ENCODE measurements at regions not wholly inside any gene's neighbourhood (a gene's known extent, or its start where the extent isn't known, plus 50 kb on each side); places are given as distances from the start of the nearest gene placed in this dataset.

DNA sequence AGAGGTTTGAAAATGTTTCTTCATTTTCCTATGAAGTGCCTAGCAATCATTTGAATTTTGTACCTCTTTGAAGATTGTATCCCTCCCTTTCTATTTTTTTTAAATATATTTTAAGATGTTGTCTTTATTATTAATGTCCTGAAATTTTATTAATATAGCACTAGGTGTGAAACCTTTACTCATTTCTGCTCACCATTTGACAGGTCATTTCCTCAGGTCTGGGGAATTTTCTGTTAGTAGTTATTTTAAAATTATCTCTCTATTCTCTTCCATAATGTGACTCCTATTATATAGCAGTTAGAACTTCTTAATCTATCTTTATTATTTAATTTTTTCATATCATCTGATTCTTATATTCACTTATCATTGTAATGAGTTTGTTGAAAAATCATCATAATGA, 1038.6 kb upstream of the SLC39A10 start:
- H3K4me3 ChIP-seq (ENCODE audit: low read depth, low read length): no peak overlapping the region
- DNase-seq (ENCODE audit: low read depth): no peak
- TF ChIP-seq, protein P1, sequence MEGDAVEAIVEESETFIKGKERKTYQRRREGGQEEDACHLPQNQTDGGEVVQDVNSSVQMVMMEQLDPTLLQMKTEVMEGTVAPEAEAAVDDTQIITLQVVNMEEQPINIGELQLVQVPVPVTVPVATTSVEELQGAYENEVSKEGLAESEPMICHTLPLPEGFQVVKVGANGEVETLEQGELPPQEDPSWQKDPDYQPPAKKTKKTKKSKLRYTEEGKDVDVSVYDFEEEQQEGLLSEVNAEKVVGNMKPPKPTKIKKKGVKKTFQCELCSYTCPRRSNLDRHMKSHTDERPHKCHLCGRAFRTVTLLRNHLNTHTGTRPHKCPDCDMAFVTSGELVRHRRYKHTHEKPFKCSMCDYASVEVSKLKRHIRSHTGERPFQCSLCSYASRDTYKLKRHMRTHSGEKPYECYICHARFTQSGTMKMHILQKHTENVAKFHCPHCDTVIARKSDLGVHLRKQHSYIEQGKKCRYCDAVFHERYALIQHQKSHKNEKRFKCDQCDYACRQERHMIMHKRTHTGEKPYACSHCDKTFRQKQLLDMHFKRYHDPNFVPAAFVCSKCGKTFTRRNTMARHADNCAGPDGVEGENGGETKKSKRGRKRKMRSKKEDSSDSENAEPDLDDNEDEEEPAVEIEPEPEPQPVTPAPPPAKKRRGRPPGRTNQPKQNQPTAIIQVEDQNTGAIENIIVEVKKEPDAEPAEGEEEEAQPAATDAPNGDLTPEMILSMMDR (conservative IDR thresholded peaks at IDR 0.05; ENCODE audit: low read depth, low read length): no peak

DNA sequence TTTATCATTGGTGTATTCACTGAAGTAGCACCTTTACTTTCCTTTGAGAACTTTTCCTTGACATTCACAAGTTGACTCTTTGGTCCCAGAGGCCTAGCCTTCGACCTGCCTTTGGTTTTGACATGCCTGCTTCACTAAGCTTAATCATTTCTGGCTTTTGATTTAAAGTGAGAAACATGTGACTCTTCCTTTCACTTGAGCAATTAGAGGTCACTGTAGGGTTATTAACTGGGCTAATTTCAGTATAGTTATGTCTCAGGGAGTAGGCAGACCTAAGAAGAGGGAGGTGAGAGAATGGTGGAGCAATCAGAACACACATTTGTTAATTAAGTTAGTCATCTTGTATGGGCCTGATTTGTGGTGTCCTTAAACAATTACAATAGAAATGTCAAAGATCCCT, 1040.7 kb upstream of the SLC39A10 start:
- no peak for DNase-seq (ENCODE audit: low read depth)
- TF ChIP-seq, protein P1 (conservative IDR thresholded peaks at IDR 0.05; ENCODE audit: low read depth, low read length): no peak
- H3K4me3 ChIP-seq (ENCODE audit: low read depth, low read length): no peak overlapping the region

DNA sequence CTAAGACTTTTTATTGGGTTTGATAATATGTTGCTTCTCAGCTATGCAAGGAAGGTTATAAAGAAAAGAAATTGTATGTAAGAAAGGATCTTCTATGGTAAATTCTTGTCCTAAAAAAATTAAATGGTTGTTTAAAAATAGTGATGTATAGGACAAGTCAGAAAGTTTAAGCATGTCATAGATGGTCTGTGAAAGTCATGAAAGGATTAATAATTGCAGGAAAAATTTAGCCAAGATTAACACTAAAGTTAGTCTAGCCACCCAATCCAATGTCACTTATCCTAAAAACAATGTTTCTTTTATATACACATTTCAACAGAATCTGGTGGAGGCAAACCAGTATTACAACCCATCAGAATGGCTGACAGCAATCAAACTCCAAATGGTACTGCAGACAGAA, 1046.7 kb upstream of the SLC39A10 start:
- no peak overlapping the region for H3K4me3 ChIP-seq (ENCODE audit: low read depth, low read length)
- TF ChIP-seq, protein P1 (conservative IDR thresholded peaks at IDR 0.05; ENCODE audit: low read depth, low read length): no peak
- DNase-seq (ENCODE audit: low read depth): no peak

DNA sequence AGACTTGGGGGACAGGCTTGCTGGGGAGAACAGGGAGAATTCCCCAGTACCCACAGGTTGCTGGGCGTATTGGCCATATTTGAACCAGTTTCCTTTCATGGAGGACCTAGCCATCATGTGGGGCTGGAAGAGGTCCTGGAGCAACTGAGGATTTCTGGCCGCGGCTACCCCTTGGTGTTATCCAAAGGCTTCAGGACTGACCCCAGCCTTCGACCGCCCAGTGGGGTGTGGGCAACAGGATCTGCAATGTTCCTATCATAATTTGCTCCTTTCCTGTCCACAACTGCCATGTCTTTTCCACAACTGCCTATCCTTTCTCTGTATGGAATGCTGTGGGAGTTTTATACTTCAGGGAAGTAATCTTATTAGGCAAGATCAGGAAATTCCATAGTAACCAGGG, 1053.6 kb upstream of the SLC39A10 start:
- H3K4me3 ChIP-seq (ENCODE audit: low read depth, low read length): no peak overlapping the region
- no peak for DNase-seq (ENCODE audit: low read depth)
- TF ChIP-seq, protein P1 (conservative IDR thresholded peaks at IDR 0.05; ENCODE audit: low read depth, low read length): no peak

DNA sequence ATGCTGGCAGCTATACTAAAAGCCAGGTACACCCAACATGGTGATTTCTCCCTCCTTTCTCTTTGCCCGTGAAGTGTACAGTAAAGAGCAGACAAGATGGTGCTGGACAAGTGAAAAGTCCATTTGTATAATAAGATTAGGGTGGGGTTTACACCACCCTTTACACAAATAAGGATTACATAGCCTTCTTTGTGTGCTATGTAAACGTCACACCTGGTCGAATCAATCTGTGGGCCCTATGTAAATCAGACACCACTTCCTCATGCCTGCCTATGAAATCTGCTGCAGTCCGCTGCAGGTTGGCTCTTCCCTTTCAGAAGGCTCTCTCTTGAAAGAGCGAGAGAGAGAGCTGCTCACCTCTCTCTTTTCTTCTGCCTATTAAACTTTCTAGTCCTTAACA, 1054.3 kb upstream of the SLC39A10 start:
- no peak for DNase-seq (ENCODE audit: low read depth)
- TF ChIP-seq, protein P1 (conservative IDR thresholded peaks at IDR 0.05; ENCODE audit: low read depth, low read length): no peak
- no peak overlapping the region for H3K4me3 ChIP-seq (ENCODE audit: low read depth, low read length)

DNA sequence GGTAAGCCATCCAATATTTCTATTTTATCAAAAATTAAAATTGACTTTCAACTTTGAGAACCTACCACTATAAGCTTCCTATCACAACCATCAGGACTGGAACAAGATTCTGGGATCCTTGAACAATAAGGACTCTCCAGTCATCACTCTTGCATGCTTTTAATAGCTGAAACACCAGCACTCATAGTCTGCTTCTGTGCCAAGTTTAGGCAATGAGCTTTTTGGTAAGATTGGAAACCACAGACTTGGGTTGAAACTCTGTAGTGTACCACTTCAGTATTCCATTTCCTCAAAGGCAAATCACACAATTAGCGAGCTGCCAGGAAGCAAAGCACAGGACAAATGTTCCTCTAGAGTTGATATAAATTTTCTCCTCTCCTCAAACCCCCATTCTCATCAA, 1065.8 kb upstream of the SLC39A10 start:
- H3K4me3 ChIP-seq (ENCODE audit: low read depth, low read length): no peak overlapping the region
- no peak for DNase-seq (ENCODE audit: low read depth)
- TF ChIP-seq, protein P1 (conservative IDR thresholded peaks at IDR 0.05; ENCODE audit: low read depth, low read length): no peak

DNA sequence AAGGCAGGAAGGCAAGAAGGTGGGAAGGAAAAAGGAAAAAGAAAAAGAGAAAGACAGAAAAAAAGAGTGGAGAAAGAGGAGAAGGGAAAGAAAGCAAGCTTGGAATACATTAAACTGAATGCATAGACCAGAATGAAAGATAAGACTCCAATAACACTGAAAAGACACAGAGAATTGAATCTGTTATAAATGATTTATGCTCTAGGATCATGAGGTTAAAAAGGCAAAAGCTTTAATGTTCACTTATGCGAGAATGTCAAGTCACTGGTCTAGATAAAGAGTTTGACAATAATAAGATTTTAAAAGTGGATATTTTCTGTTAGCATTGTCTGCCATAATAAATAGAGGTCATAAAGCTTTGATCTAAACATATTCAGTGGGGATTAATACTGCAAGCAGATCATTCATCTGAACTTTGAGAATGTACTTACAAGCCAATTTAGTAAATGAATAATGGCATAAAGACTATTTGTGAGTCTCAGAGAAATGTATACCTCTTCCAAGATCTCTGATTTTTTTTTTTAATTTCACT, 1069.2 kb upstream of the SLC39A10 start:
- H3K4me3 ChIP-seq (ENCODE audit: low read depth, low read length): no peak overlapping the region
- TF ChIP-seq, protein P1 (conservative IDR thresholded peaks at IDR 0.05; ENCODE audit: low read depth, low read length): no peak

More for the DNA sequence above, 1069.2 kb upstream of the SLC39A10 start:
- DNase-seq (ENCODE audit: low read depth): no peak

All from choroid plexus epithelial cell (primary cell).